ENCODE measurements at regions not wholly inside any gene's neighbourhood (a gene's known extent, or its start where the extent isn't known, plus 50 kb on each side); places are given as distances from the start of the nearest gene placed in this dataset.

DNA sequence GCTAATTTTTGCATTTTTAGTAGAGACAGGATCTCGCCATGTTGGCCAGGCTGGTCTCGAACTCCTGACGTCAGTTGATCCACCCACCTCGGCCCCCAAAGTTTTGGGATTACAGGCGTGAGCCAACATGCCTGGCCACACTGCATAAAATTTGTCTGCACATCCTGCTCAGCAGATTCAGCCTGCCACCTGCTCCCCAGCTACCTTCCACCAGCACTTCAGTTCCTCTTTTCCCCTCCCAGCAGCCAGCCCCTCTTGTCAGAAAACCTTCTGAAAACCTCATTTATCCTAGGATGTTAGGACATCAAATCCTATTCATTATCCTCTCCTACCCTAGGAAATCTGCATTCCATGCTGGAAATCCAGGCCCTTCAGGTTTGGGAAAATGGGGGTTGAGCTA, 78.2 kb upstream of the CALM2 start:
- peaks cover under 1% of the 10 kb centered on the region for H3K4me1 Mint-ChIP-seq
- Histone ChIP-seq H3K9ac (ENCODE audit: insufficient read depth, low read length, poor library complexity, severe bottlenecking) (no peak overlapping the region), H2AFZ (ENCODE audit: insufficient read depth, low read depth, low read length, poor library complexity, severe bottlenecking) (no peak overlapping the region), H3K4me1 (ENCODE audit: control insufficient read depth in 1 of 2, insufficient read depth in 2 of 2, low read length in 2 of 2) (peaks cover 0 to 1% of the 10 kb centered on the region in 2 donors), H3K36me3 (replicated peaks in 1 of 2; ENCODE audit: control insufficient read depth in 1 of 2, insufficient read depth in 2 of 2, low read length in 2 of 2) (no peaks in the 10 kb centered on the region), H3K4me2 (replicated peaks; ENCODE audit: extremely low read depth, low read length, poor library complexity, severe bottlenecking) (no peak overlapping the region), H3K27ac (ENCODE audit: low read depth in 1 of 2, low read length in 2 of 2) (no peak overlapping the region), H3K9me3 (replicated peaks in 1 of 2; ENCODE audit: control insufficient read depth in 1 of 2, insufficient read depth in 1 of 2, low read length in 2 of 2) (no peaks in the 10 kb centered on the region), H3K27me3 (ENCODE audit: control insufficient read depth in 2 of 2, insufficient read depth in 2 of 2, low read length in 2 of 2) (no peaks in the 10 kb centered on the region), H3K79me2 (ENCODE audit: insufficient read depth, low read length) (no peaks in the 10 kb centered on the region), H4K20me1 (ENCODE audit: insufficient read depth, low read length) (no peaks in the 10 kb centered on the region), H3K4me3 (replicated peaks in 1 of 3; ENCODE audit: low read depth in 2 of 3, low read length in 3 of 3) (no peak overlapping the region)
- H3K27me3 Mint-ChIP-seq (ENCODE audit: low read depth in 3 of 3), result peaks cover 4 to 9% (median 7%) of the 10 kb centered on the region in 3 donors
- no peak overlapping the region for H3K27ac Mint-ChIP-seq
- no peak for DNase-seq
- TF ChIP-seq, protein P1, sequence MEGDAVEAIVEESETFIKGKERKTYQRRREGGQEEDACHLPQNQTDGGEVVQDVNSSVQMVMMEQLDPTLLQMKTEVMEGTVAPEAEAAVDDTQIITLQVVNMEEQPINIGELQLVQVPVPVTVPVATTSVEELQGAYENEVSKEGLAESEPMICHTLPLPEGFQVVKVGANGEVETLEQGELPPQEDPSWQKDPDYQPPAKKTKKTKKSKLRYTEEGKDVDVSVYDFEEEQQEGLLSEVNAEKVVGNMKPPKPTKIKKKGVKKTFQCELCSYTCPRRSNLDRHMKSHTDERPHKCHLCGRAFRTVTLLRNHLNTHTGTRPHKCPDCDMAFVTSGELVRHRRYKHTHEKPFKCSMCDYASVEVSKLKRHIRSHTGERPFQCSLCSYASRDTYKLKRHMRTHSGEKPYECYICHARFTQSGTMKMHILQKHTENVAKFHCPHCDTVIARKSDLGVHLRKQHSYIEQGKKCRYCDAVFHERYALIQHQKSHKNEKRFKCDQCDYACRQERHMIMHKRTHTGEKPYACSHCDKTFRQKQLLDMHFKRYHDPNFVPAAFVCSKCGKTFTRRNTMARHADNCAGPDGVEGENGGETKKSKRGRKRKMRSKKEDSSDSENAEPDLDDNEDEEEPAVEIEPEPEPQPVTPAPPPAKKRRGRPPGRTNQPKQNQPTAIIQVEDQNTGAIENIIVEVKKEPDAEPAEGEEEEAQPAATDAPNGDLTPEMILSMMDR (IDR thresholded peaks at IDR 0.05), result no peak
- 36% methylated on average over 5 of the region's 5 CpGs for WGBS (ENCODE audit: insufficient coverage)
- no peak overlapping the region for H3K4me3 Mint-ChIP-seq
- intact Hi-C loops (cut with micrococcal nuclease), result no loop called here
- H3K9me3 Mint-ChIP-seq, result no peaks in the 10 kb centered on the region
- H3K36me3 Mint-ChIP-seq, result no peaks in the 10 kb centered on the region

DNA sequence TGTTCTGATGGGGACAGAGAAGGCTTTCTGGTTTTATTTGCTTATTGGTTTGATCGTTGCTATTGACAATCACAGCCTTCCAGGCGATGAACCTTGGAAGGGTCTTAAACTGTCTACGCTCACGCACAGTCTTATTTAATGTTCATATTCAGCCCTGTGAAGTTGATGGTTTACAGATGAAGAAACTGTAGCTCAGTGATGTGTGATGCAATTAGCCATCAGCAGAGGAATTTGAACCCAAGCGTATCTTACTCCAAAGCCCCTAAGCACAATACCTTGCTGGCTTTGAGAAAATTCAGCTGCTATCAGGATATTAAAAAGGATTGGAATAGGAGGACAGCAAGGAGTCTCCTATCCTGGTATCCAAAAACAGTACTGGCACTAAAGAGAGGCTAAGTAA, 77.1 kb upstream of the CALM2 start:
- DNase-seq, result no peak
- Mint-ChIP-seq H3K9me3 (no peaks in the 10 kb centered on the region), H3K27me3 (ENCODE audit: low read depth in 3 of 3) (peaks cover 4 to 9% (median 7%) of the 10 kb centered on the region in 3 donors), H3K27ac (no peak overlapping the region), H3K36me3 (no peaks in the 10 kb centered on the region), H3K4me1 (no peaks in the 10 kb centered on the region), H3K4me3 (no peak overlapping the region)
- TF ChIP-seq, protein P1 (IDR thresholded peaks at IDR 0.05), result no peak
- no peak overlapping the region for H2AFZ ChIP-seq (ENCODE audit: insufficient read depth, low read depth, low read length, poor library complexity, severe bottlenecking)
- H3K36me3 ChIP-seq (replicated peaks in 1 of 2; ENCODE audit: control insufficient read depth in 1 of 2, insufficient read depth in 2 of 2, low read length in 2 of 2), result no peaks in the 10 kb centered on the region
- H3K4me3 ChIP-seq (replicated peaks in 1 of 3; ENCODE audit: low read depth in 2 of 3, low read length in 3 of 3), result no peak overlapping the region
- no peak overlapping the region for H3K4me2 ChIP-seq (replicated peaks; ENCODE audit: extremely low read depth, low read length, poor library complexity, severe bottlenecking)
- H3K27me3 ChIP-seq (ENCODE audit: control insufficient read depth in 2 of 2, insufficient read depth in 2 of 2, low read length in 2 of 2), result no peaks in the 10 kb centered on the region
- H3K9ac ChIP-seq (ENCODE audit: insufficient read depth, low read length, poor library complexity, severe bottlenecking), result no peak overlapping the region
- H3K79me2 ChIP-seq (ENCODE audit: insufficient read depth, low read length), result no peaks in the 10 kb centered on the region
- intact Hi-C loops (cut with micrococcal nuclease), result no loop called here
- no peaks in the 10 kb centered on the region for H3K9me3 ChIP-seq (replicated peaks in 1 of 2; ENCODE audit: control insufficient read depth in 1 of 2, insufficient read depth in 1 of 2, low read length in 2 of 2)
- no peak overlapping the region for H3K27ac ChIP-seq (ENCODE audit: low read depth in 1 of 2, low read length in 2 of 2)
- H4K20me1 ChIP-seq (ENCODE audit: insufficient read depth, low read length), result no peaks in the 10 kb centered on the region
- no peaks in the 10 kb centered on the region for H3K4me1 ChIP-seq (ENCODE audit: control insufficient read depth in 1 of 2, insufficient read depth in 2 of 2, low read length in 2 of 2)
- WGBS (ENCODE audit: insufficient coverage), result 100% methylated on average over 3 of the region's 5 CpGs

All from CD14-positive monocyte (primary cell).